Embryonic facial prominence (tissue), 1 donor: ENCODE measurements at regions not wholly inside any gene's neighbourhood (a gene's known extent, or its start where the extent isn't known, plus 50 kb on each side); places are given as distances from the start of the nearest gene placed in this dataset.

ENCODE experiments used
- DNase-seq: peaks from one replicate; pipeline ENCODE4 v3.0.0-alpha.2; 2016; ENCODE audit errors: extremely low spot score

GRCh38 chr5:116389601-116390000 lies 185.0 kb downstream of the SEMA6A start:
- DNase-seq = no peak

DNA sequence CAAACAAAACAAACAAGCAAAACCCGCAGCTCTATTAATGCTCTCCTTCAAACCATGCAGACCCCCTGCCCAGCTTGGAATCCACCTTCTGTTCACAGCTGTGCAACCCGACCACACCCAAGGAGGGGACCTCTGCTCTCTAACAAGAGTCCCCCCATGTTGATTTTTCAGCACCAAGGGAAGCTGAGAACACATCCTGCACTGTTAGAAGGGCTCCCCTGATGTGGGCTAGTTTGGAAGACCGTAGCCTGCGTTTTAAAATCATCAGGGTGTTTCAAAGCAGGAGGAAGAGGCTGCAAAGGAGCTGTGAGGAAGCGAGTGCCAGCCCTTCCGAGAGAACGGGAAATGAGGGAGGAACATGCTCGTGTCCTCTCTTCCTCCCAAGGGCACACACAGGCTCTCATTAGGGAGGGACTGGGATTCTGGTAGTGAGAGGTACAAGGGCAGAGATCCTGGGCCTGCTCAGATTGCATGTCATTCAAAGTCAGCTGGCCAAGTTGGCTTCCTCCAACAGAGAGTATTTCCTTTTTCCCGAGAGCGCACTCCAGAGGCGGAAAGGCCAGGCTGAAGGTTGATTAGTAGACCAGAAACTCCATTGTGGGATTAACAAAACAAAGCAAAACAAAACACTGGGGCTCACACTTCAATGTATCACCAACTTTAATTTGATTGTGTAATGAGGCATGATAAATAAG lies 185.9 kb downstream of the SEMA6A start:
- no peak for DNase-seq

GRCh38 chr5:116387738-116388137 lies 186.9 kb downstream of the SEMA6A start:
- no peak for DNase-seq

DNA sequence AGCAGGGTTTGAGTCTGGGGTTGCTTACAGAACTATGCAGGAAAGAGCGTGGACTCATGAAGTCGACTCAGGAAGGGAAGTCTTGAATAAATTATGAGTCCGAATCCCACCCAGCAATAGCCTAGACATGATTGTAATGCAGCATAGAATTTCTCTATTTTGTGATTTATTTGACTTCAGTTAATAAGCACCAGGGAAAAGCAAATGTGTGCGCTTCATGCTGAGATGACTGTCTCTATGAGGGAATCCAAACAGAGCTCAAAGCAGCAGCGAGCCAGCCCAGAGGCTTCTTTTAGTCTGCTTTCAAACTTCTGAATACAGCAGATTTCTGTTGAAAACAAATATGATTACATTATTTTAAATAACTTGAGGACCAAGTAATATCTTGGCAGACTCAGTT lies 188.0 kb downstream of the SEMA6A start:
- no peak for DNase-seq

DNA sequence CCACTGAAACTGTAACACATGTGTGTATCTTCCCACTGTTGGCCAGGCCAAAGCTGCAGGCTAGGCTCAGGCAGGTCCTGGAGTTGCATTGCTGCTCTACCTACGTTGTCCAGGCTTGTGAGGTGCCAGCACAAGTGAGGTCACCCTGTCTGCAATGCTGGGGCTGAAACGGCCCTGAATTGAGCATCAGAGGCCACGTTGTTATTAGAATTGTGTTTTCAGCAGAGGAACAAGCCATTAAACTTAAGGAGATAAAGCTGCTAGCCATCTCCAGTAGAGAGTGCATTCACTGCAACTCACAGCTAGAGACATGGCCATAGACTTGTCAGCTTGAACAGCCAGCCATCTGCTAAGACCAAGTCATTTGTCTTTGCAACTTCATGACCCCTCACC lies 191.8 kb downstream of the SEMA6A start:
- no peak for DNase-seq

DNA sequence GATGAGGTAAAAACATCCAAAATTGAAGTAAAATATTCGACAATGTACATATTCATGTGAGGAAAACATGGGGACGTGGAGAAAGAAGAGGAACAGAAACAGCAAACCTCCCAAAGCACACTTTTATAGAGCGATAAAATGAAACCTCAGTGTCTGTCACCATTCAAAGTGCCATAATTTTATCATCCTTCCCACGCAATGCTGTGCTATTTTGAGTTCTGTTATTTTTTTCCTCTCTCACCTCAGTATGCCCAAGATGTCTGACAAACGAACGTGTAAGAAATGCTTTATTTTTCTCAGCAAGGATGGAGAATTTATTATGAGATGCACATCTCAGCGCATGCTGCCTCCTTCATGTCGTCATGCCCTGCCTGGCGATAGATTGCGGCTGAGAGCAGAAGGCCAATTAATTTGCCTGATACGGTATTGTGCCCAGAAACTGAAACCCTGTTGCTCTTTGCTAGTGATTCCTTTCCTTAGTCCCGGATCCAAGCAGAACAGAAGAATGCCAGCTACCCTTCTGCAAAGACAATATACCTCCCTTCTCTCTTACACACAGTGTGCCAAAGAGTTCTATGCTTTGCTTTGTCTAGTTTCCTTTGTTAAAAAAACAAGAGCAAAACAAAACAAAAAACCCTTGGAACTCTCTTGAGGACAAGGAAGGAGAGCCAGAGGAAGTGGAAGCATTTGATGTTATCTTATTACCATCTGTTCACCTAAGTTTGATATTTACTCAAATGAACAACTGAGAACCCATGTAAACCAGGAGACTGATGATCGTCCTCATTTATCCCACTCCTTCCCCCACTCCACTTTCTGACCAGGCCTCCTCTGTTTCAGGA lies 192.4 kb downstream of the SEMA6A start:
- no peak for DNase-seq

GRCh38 chr5:116381201-116381600 lies 193.4 kb downstream of the SEMA6A start:
- DNase-seq = no peak

DNA sequence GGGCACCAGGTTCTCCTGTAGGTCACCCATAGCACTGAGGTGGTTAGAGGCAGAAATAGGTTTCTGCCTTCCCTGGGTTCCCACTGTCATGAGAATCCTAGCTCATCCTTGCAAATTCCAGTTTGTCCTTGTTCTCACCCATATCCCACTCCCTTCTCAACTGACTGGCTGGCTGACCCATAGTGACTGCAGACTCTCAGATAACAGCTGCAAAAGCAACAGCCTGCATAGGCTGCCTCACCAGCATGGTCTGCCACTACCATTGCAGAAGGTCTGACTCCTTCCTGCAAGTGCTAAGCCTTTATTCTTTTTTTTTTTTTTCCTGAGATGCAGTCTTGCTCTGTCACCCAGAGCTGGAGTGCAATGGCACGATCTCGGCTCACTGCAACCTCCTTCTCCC lies 194.0 kb downstream of the SEMA6A start:
- no peak for DNase-seq

DNA sequence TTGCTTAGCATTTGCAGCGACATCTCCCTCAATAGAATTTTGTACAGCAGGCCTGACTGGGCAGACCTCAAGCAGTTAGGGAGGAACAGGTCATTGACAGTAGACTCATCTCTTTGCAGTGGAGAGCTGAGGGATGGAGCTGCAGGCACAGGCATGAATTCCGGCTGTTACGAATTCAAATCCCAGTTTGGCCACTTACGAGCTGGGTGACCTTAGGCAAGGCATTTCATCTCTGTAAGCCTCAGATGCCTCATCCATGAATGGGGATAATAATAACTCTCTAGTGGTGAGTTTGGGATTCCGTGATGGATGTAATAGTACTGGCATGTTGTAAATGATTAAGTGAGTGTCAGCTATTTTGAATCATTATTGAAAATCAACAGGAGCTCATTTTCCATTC lies 195.3 kb downstream of the SEMA6A start:
- DNase-seq = no peak

GRCh38 chr5:116378777-116379121 lies 195.9 kb downstream of the SEMA6A start:
- DNase-seq = no peak

- peak; percentile 7 for DNase-seq
Observed at GRCh38 chr5:116378007-116378776, 196.4 kb downstream of the SEMA6A start.

- DNase-seq = no peak
Observed at GRCh38 chr5:116377276-116378006, 197.2 kb downstream of the SEMA6A start.

DNA sequence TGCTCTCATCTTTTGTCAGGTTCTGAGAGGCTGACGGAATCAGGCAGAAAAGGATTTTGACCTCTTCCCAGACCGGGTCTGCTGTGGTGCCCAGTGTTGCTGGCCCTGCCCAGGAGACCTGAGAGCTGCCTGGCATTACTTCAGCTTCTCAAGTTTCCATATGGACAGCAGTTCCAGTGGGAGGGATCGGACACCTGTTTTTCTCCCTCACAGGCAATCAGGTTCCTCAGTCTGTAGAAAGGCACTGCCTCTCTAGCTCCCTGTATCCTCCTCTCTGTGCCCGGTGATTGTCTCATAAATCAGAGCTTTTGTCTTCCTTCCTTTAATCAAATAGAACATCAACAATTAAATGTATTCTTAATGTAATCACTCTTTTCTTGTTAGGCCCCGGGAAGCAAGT lies 198.7 kb downstream of the SEMA6A start:
- DNase-seq = no peak

GRCh38 chr5:116374434-116374852 lies 200.2 kb downstream of the SEMA6A start:
- DNase-seq = no peak

DNA sequence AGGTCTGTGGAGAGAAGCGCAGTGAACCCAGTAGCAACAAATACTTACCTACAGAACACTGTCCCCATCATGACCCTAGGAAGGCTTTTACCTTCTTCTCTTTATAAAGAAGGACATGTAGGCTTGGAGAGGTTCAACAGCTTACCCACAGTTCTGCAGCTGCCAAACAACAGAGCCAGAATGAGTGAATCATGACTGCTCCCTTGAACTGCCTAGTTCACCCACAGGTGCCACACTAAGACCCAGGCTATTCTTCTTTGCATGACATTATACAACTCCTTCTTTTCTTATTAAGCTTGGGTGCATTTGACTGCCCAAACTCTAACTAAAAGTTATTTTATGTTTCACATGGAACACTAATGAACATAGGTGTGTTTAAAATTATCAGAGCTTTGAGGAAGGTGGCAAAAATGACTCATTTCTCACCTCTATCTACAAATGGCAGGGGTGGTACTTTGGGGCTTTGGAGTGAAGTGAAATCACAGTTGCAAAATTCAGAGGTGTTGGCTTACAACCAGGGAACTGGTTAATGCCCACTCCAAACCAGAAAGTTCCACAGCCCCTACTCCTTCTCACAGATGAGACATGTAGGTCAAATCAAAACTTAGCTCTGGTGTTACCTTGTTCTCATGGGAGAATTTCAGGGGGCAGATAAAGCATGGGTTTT lies 201.6 kb downstream of the SEMA6A start:
- DNase-seq = no peak

- DNase-seq = no peak
Observed at GRCh38 chr5:116371935-116372334, 202.7 kb downstream of the SEMA6A start.

GRCh38 chr5:116371431-116371830 lies 203.2 kb downstream of the SEMA6A start:
- DNase-seq = no peak

GRCh38 chr5:116370886-116371285 lies 203.7 kb downstream of the SEMA6A start:
- DNase-seq = no peak

GRCh38 chr5:116370149-116370548 lies 204.5 kb downstream of the SEMA6A start:
- no peak for DNase-seq

GRCh38 chr5:116365006-116365496 lies 209.6 kb downstream of the SEMA6A start:
- no peak for DNase-seq

- no peak for DNase-seq
Observed at GRCh38 chr5:116363780-116364179, 210.8 kb downstream of the SEMA6A start.
